HCT116 (cell line): ENCODE measurements at regions not wholly inside any gene's neighbourhood (a gene's known extent, or its start where the extent isn't known, plus 50 kb on each side); places are given as distances from the start of the nearest gene placed in this dataset.

Source experiments
- ATAC-seq: fragments of 200-7000 bp; cut with Tn5 transposase; 2 replicates; pipeline ENCODE4 v1.9.1; 2020; ENCODE audit warnings: mild to moderate bottlenecking, moderate library complexity
- BruUV-seq: library from RNA; stranded (reverse); fragments of 400-500 nt; replicated peaks from 2 replicates; lab custom pipeline; 2021; lab: Mats Ljungman, UMichigan
- CTCF ChIA-PET: fragments of 300-600 bp; sonication (Branson Sonifier 250); formaldehyde crosslinking; loops from one replicate; lab custom pipeline; 2021; ENCODE audit warnings: antibody characterized with exemption; lab: Charles Lee
- POLR2A ChIA-PET: fragments of 300-600, 350-600 bp; sonication (Branson Sonifier 250); formaldehyde crosslinking; loops from one replicate; lab custom pipeline; 2021; ENCODE audit warnings: antibody characterized with exemption; lab: Charles Lee
- RAD21 ChIA-PET, 2 experiments: fragments of 300-600 bp; sonication (Branson Sonifier 250); formaldehyde crosslinking; loops; one replicate each; lab custom pipeline; 2023; ENCODE audit warnings: low total read pairs in 2 of 2; ENCODE audit not compliant: uncharacterized antibody in 2 of 2, unreplicated experiment in 2 of 2, low non-redundant PET in 1 of 2; lab: Charles Lee
- DNase-seq: peaks from one replicate; pipeline ENCODE4 v3.0.0-alpha.2; 2010; ENCODE audit warnings: low read depth, low spot score
- H2AFZ ChIP-seq: fragments of 200-600 bp; shearing (Covaris generic), sonication (generic); 2 replicates; pipeline ENCODE4 v1.6.1; 2017; ENCODE audit warnings: low read depth, mixed run types, mixed read lengths, antibody characterized with exemption, low read length; ENCODE audit not compliant: poor library complexity, severe bottlenecking
- H3K27ac ChIP-seq: 2 replicates; pipeline ENCODE4 v1.5.1; 2012; ENCODE audit warnings: low read depth, low read length
- H3K27me3 ChIP-seq: fragments of 200-600 bp; sonication (generic); 2 replicates; pipeline ENCODE4 v1.6.1; 2016; ENCODE audit warnings: mixed run types, low read length, mixed read lengths; ENCODE audit not compliant: insufficient read depth
- H3K36me3 ChIP-seq, 2 experiments: fragments of 200-500 bp in 1 of 2; fragments of 200-600 bp in 1 of 2; sonication (Bioruptor generic) in 1 of 2; sonication (generic) in 1 of 2; 2 replicates each; pipeline versions ENCODE4 v1.5.1 to v1.6.1; 2014 to 2016; ENCODE audit warnings: low read length in 2 of 2, inconsistent platforms in 1 of 2, mixed read lengths in 1 of 2, mixed run types in 1 of 2; ENCODE audit not compliant: insufficient read depth in 2 of 2, control insufficient read depth in 1 of 2
- H3K4me1 ChIP-seq, 2 experiments: fragments of 200-600 bp in 1 of 2; sonication (generic) in 1 of 2; 2 replicates each; pipeline versions ENCODE4 v1.5.1 to v1.6.1; 2012 to 2017; ENCODE audit warnings: low read length in 2 of 2, inconsistent platforms in 1 of 2, mild to moderate bottlenecking in 1 of 2, mixed read lengths in 1 of 2, mixed run types in 1 of 2, moderate library complexity in 1 of 2; ENCODE audit not compliant: insufficient read depth in 2 of 2, control insufficient read depth in 1 of 2
- H3K4me2 ChIP-seq: fragments of 200-600 bp; sonication (generic); 2 replicates; pipeline ENCODE4 v1.6.1; 2017; ENCODE audit warnings: mixed run types, low read length, mixed read lengths
- H3K4me3 ChIP-seq, 2 experiments: fragments of 200-600 bp in 1 of 2; sonication (generic) in 1 of 2; replicated peaks in 1 of 2; 2 replicates each; pipeline ENCODE4 v1.5.1; 2011 to 2016; ENCODE audit warnings: low read length in 2 of 2, control low read depth in 1 of 2, low read depth in 1 of 2, mild to moderate bottlenecking in 1 of 2, mixed read lengths in 1 of 2, mixed run types in 1 of 2
- H3K79me2 ChIP-seq: fragments of 200-600 bp; sonication (generic); 2 replicates; pipeline ENCODE4 v1.6.1; 2017; ENCODE audit warnings: mild to moderate bottlenecking, mixed run types, low read length, moderate library complexity, mixed read lengths; ENCODE audit not compliant: insufficient read depth
- H3K9ac ChIP-seq: fragments of 200-600 bp; sonication (generic); 2 replicates; pipeline ENCODE4 v1.6.1; 2016; ENCODE audit warnings: low read length, mixed read lengths
- H3K9me2 ChIP-seq: fragments of 200-600 bp; sonication (generic), shearing (Covaris generic); 2 replicates; pipeline ENCODE4 v1.6.1; 2017; ENCODE audit warnings: mixed run types, mild to moderate bottlenecking, moderate library complexity; ENCODE audit not compliant: insufficient read depth
- H3K9me3 ChIP-seq, 2 experiments: fragments of 200-500 bp in 1 of 2; fragments of 200-600 bp in 1 of 2; sonication (Bioruptor generic) in 1 of 2; sonication (generic) in 1 of 2; 2 replicates each; pipeline ENCODE4 v1.6.1; 2014 to 2017; ENCODE audit warnings: low read length in 2 of 2, mixed read lengths in 2 of 2, inconsistent platforms in 1 of 2, low read depth in 1 of 2, mild to moderate bottlenecking in 1 of 2, mixed run types in 1 of 2, moderate library complexity in 1 of 2; ENCODE audit not compliant: control insufficient read depth in 1 of 2, insufficient read depth in 1 of 2
- H4K20me1 ChIP-seq: fragments of 200-600 bp; sonication (generic), shearing (Covaris generic); 2 replicates; pipeline ENCODE4 v1.6.1; 2017; ENCODE audit warnings: mixed run types, mild to moderate bottlenecking, moderate library complexity; ENCODE audit not compliant: insufficient read depth
- CBX3 ChIP-seq: IDR thresholded peaks from 2 replicates; pipeline ENCODE4 v1.6.1; 2012; ENCODE audit warnings: low read depth
- CTCF ChIP-seq, 3 experiments: fragments of 200-600 bp in 1 of 3; sonication (generic) in 1 of 3; IDR thresholded peaks in 2 of 3; conservative IDR thresholded peaks in 1 of 3; 2 replicates each; pipeline ENCODE4 v1.5.1; 2012 to 2017; ENCODE audit warnings: low read depth in 2 of 3, low read length in 2 of 3, antibody characterized with exemption in 1 of 3, borderline replicate concordance in 1 of 3, control low read depth in 1 of 3, mild to moderate bottlenecking in 1 of 3, mixed read lengths in 1 of 3, mixed run types in 1 of 3, moderate library complexity in 1 of 3; ENCODE audit not compliant: insufficient read depth in 1 of 3
- EZH2phosphoT487 ChIP-seq: fragments of 200-600 bp; IDR thresholded peaks from 2 replicates; pipeline ENCODE4 v1.6.1; 2018; ENCODE audit warnings: antibody characterized with exemption, borderline replicate concordance
- MAX ChIP-seq: IDR thresholded peaks from 2 replicates; pipeline ENCODE4 v1.6.1; 2012
- RAD21 ChIP-seq: IDR thresholded peaks from 2 replicates; pipeline ENCODE4 v1.6.1; 2012; ENCODE audit warnings: low read depth, mild to moderate bottlenecking
- YY1 ChIP-seq: IDR thresholded peaks from 2 replicates; pipeline ENCODE4 v1.6.1; 2011; ENCODE audit warnings: low read length, low read depth, moderate library complexity, mild to moderate bottlenecking; ENCODE audit not compliant: insufficient replicate concordance; ENCODE audit errors: extremely low read depth
- ZBTB33 ChIP-seq: IDR thresholded peaks from 2 replicates; pipeline ENCODE4 v1.6.1; 2011; ENCODE audit warnings: mild to moderate bottlenecking, low read length, moderate library complexity; ENCODE audit not compliant: insufficient replicate concordance; ENCODE audit errors: extremely low read depth
- ZNF274 ChIP-seq: fragments of 200-500 bp; sonication (Bioruptor generic); IDR thresholded peaks from 2 replicates; pipeline ENCODE4 v1.6.1; 2014; ENCODE audit warnings: mild to moderate bottlenecking, low read depth, low read length, inconsistent platforms
- intact Hi-C: fragments of 100-400 bp; cut with micrococcal nuclease; formaldehyde crosslinking; loops from 2 replicates; pipeline ENCODE4 v1.10.0; 2022

- POLR2A ChIA-PET: no interaction called here
- Histone ChIP-seq H3K27ac (no peak overlapping the region), H2AFZ (no peak overlapping the region), H3K4me3 (no peak overlapping the region), H3K9ac (no peak overlapping the region), H3K4me1 (no peaks in the 10 kb centered on the region), H3K4me2 (no peak overlapping the region), H3K9me2 (no peaks in the 10 kb centered on the region), H3K36me3 (no peaks in the 10 kb centered on the region), H3K27me3 (no peaks in the 10 kb centered on the region), H4K20me1 (no peaks in the 10 kb centered on the region), H3K9me3 (no peaks in the 10 kb centered on the region), H3K79me2 (no peaks in the 10 kb centered on the region)
- CTCF ChIA-PET: interaction anchor here (0.7 kb wide), 2 partner anchors 28 to 43 kb away, joined by 3 to 5 read pairs; no protein-coding TSS in a partner anchor
- peak; percentile 13 for DNase-seq
- BruUV-seq: no TSS peak
- RAD21 ChIA-PET: no interaction called here
- no peak for ATAC-seq
- intact Hi-C loops: loop anchor here (1.0 kb wide), 2 partner anchors 37 to 341 kb away; no protein-coding TSS in a partner anchor
- no peak for TF ChIP-seq CBX3
- peak; percentile 40; the same call in 1 of the 2 replicates for TF ChIP-seq RAD21
- no peak for TF ChIP-seq ZNF274
- no peak for TF ChIP-seq MAX
- TF ChIP-seq CTCF (IDR thresholded peaks at IDR 0.05 in 2 of 3, conservative IDR thresholded peaks at IDR 0.05 in 1 of 3; ENCODE audit: borderline replicate concordance in 1 of 3, insufficient read depth in 1 of 3, low read depth in 2 of 3, low read length in 2 of 3): peak in 2 of 3 experiments; percentile 57 to 69; a peak in 4 of 6 replicates
- no peak for TF ChIP-seq EZH2phosphoT487
Observed at GRCh38 chr3:81302045-81302444, 459.4 kb downstream of the GBE1 start.

GRCh38 chr3:81301230-81301629 lies 460.2 kb downstream of the GBE1 start:
- Histone ChIP-seq H2AFZ (no peak overlapping the region), H3K9me3 (no peaks in the 10 kb centered on the region), H4K20me1 (no peaks in the 10 kb centered on the region), H3K27me3 (no peaks in the 10 kb centered on the region), H3K36me3 (no peaks in the 10 kb centered on the region), H3K9ac (no peak overlapping the region), H3K9me2 (no peaks in the 10 kb centered on the region), H3K79me2 (no peaks in the 10 kb centered on the region), H3K27ac (no peak overlapping the region), H3K4me1 (no peaks in the 10 kb centered on the region), H3K4me2 (no peak overlapping the region), H3K4me3 (no peak overlapping the region)
- no peak for DNase-seq
- intact Hi-C loops: no loop called here
- RAD21 ChIA-PET: no interaction called here
- no TSS peak for BruUV-seq
- CTCF ChIA-PET: interaction anchor here (0.7 kb wide), 2 partner anchors 27 to 42 kb away, joined by 3 to 5 read pairs; no protein-coding TSS in a partner anchor
- TF ChIP-seq ZNF274 (no peak), ZBTB33 (no peak), YY1 (no peak)
- POLR2A ChIA-PET: no interaction called here
- ATAC-seq: no peak
